HCEC 1CT (cell line): ENCODE measurements at regions not wholly inside any gene's neighbourhood (a gene's known extent, or its start where the extent isn't known, plus 50 kb on each side); places are given as distances from the start of the nearest gene placed in this dataset.
"Not testable (repeated sequence)": the region's sequence is repeated elsewhere in the genome, so short reads cannot be mapped to it uniquely, and the experiment has no call there.

ENCODE experiments used
- DNase-seq: peaks from one replicate; pipeline ENCODE4 v3.0.0-alpha.2; 2017

DNA sequence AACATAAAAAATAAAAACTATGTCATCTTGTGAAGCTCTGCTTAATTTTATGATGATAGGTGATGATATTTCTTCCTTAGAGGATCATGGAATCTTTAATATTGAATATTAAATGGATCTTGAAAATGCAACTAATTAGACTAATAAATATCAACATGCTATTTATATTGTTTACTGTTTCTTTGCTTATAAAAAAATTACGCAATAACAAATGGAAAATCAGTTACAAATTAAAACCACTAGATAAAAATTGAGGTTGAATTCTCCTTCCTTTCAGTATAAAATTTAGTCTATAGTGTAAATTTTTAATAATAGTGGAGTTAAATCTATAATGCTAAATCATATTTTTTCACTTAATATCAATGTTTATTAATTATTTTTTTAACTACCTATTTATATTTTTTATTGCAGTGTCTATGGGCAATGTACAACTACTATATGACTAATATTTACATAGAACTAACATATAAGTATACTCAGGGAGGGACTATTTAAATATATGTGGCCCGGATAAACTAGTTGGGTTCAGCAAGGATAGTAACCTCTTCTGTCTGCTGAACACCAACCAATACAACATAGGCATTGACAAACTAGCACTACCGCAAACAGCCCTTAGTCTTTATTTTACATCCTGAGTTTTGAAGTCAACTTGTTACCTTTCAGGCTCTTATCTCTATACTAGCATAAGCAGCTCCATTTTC lies 628.0 kb downstream of the EFNB2 start:
- DNase-seq: no peak

DNA sequence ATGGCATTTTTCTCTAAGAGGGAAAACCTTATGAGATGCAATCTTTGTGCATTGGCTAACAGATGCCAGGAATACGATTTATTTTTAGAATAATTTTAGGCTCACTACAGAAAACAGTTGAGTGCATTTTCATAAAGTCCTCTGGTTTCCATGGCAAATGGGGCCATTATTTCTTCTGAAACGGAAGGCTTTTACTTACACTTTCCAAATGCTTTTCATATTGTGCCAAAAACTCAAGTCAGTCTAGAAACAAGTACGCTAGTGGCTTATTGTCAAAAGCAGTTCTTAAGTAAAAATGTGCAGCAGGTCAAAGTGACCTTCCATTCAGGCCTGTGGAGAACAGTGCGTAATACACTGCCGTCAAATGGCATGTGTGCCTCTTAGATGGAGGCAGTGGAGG lies 628.7 kb downstream of the EFNB2 start:
- DNase-seq: no peak

DNA sequence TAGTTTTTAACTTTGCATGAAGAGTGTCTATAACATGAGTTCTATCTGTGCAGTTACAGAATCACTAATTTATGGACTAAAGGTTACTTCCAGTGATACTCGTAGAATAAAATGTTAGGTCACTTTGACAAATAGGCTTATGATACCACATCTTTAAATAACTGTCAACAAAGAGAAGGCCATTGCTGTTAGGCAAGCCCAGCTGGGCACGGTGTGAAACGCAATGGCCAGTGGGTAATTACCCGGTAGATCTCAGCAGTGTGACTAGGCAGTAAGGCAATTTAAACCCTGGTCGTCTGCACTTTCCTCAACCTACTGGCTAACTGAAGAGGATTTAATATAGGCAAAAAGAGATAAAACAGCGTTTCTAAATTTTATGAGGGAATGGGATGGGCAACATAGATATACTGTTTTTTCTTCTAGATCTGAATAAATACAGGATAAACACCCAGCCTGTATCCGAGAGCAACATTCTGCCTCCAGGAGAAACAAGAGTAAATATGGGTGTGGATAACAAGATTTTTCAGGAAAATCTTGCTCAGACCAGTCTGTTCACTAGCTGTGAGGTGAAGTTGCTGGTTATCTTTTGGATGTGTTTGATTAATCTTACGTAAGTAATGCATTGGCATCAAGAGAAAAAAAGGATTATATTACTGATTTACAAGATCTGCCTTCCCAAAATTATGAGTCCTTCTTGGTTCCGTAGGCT lies 631.3 kb downstream of the EFNB2 start:
- no peak for DNase-seq

DNA sequence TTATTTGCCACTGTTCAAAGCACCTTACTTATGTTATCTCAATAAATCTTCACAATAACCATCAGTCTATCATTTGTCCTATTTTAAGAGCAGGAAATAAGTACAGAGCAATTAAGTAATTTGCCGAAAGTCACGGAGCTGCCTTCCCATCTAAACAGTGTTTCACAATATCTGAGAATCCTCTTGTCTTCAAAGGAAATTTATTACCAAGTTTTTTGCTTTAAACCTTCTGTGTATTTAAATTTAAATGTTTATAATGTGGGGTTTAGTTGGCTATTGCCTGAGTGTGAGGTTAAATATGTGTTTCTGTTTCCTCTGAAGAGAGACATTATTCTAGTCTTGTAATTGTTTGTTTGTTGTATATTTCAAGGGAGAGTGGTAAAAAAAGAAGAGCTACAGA lies 633.1 kb downstream of the EFNB2 start:
- DNase-seq: no peak

DNA sequence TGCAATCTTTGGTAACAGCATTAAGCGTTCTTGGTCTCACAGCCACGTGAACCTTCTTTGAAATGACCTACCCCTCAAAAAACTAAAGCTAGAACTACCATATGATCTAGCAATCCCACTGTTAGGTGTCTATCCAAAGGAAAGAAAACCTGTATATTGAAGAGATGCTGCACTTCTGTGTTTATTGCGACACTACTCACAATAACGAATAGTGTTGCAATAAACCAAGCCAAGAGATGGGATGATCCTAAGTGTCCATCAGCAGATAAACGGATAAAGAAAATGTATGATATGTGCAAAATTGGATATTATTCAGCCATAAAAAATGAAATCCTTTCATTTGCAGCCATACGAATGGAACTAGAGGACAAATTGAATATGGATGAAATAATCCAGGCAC lies 637.9 kb downstream of the EFNB2 start:
- DNase-seq: no peak

DNA sequence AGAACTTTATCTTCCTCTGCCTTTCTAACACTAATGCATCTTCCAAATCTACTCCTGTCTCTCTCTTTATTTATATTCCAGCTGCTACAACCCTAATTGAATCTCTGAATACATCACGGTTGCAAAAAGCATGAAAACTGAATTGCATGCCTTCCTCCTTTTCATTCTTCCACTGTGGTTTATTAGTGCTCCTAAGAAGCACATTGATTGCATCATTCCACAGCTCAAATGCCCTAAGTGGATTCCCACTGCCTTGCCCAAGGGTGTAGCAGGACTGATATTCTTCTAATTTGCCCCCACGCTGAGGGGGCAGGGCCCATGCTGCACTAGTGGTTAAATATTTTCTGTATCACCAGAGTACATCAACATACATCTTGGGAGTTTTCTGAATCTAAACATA lies 640.8 kb downstream of the EFNB2 start:
- no peak for DNase-seq

DNA sequence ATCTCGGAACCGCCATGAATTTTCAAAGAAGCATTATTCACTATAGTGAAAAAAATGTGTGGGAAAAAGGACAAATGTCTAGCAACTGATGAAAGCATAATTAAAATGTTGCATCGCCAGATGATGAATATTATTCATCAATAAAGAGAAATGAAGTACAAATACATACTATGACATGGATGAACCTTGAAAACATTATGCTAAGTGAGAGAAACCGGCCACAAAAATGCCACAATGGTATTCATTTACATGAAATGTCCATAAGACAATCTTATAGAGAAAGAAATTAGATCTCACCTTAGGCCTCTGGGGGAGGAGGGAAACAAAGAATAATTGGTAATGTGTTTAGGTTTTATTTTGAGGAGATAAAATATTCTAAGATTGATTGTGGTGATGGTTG lies 645.0 kb downstream of the EFNB2 start:
- DNase-seq: no peak

DNA sequence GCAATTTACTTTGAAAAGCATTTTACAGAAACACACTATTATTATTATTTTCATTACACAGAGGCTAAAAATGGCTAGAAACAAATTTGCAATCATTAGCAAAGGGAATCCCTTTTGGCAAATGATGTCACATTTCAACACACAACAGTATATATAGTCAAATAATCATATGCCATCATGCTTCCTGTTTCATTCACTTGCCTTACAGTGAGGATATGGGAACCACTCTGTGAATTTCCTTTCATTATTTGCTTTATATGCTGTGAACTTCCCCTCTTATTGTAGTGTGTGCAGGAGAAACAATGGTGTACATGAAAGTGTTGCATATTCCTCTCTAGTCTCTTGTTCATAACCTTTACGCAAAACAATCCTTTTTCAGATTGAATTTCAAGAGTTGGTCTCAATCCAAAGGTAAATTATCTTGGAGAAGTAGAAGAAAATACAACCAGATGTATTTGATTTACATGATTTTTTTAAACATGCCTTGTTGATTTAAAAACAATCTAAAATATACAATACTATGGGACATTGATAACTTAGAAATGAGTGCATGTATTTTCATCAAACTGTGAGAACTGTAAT lies 657.3 kb downstream of the EFNB2 start:
- DNase-seq: no peak

DNA sequence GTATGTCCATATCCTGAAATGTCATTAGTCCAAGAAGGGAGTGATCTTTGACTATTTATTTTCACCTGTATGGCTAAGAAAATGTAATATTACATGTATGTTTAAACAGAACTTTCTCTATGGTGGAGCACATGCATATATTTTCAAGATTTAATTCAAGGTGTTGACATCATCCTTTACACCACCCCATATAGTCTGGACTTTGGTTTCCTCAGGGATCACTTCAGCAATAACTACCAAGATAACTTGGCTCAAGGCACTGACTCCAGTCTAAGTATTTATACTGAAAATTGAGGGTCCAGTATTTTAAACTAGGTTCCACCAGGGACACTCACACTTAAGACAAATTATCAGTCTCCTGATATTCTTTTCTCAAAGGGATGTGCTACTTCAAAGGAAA lies 660.6 kb downstream of the EFNB2 start:
- DNase-seq: no peak

DNA sequence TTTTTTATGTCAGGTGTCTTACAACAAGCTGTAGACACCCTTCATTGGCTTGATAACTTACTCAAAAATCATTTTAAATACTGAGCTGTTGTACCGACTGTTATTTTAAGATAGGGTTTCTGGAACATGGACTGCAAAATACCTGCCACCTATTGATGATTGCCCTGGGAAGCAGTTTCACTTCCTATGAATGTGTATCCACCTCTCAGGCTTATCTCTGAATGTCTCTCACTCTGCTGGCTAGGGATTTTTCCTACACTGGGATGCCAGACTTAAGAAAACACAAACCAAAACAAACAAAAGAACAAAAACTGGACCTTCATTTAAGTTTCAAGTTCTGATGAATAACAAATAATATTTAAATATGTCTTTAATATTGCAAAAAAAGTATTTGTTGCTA lies 663.7 kb downstream of the EFNB2 start:
- DNase-seq: no peak

DNA sequence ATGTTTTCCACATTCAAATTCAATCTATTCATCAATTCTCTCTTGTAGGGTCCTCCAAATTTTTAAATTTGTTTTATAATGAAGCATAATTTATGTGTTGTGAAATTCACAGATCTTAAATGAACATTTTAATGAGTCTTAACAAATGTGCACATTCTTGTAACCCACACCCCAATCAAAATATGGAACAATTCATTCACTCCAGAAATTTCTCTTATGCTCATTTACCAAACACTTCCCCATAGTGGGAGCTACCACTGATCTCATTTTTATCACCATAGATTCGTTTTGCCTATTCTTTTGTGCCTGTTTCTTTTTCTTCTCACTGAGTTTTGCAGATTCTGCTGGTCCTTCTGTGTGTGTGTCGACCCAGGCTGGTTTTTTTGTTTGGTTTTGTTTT lies 664.1 kb downstream of the EFNB2 start:
- no peak for DNase-seq

DNA sequence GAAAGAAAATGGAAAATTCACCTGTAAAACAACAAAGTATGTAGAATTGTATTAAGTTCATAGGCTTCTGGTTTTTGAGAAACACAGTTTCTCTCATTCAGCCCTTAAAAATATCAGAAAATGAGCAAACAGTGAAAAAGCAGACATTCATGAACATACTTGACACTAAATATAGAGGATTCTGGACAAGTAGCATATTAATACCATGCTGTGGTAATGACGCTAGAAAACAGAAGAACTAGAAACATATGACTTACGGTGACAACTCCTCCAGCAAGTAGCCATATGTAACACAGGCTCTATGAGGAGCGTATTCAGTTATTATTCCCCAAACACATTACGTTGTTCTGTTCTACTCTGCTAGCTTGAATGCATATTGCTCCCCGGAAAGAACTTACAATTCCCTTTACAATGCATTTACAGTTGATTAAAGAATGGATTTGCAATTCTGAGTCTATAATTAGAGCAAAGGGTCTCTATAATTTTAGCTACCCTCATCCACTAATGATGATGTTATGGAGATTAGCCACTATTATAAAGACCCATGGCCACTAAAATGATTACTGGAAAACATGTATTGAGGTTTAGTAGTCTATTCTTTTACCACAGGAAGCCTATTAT lies 672.1 kb downstream of the EFNB2 start:
- no peak for DNase-seq

DNA sequence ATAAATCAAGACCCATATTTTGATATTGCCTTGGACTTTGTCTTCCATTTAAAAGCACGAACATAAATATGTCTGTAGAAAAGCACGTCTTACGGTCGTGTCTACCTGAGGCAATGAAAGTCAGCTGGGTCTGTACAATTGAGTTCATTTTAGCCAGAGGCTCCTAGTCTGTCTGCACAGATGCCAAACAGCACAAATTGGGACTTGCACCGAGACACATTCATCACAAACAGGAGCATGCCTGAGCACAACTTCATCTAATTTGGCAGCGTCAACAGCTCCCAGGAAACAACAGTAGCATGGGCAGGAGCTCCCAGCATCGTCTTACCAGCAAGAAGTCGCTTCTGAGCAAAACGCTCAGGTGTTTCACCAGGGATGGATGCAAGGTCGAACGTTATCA lies 687.0 kb downstream of the EFNB2 start:
- no peak for DNase-seq

DNA sequence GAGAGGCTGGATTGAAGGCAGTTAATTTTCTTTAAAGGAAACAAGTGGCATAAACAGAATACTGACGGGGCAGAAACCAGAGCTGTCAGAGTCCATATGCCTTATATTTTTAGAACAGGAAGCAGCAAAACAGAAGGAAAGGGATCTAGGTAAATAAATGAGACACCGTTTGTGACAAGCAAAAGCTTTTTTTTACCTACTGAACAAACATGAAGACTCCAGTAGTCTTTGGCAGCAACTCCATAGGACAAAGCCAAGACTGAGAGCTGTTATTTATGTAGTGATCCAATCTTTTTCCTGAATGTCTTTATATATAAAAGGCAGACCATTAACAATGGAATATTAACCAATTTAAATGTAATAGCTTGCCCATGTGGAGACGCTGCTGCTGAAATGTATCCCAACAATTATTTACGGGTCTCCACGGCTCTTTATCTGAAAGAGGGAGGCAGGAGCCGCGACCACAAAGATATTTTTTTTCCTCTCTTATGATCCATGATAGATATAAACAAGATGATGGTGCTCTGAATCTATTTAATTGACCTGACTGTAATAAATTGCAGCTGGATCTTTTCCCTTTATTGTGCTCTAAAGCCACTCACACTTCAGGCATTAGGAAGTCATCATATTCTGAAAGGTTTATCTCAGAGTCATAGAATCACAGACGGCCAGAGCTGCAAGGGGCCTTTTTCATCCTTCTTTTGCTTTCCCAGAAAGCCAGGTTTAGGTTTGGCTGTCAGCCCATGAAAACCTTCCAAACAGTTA lies 687.8 kb downstream of the EFNB2 start:
- DNase-seq: no peak

DNA sequence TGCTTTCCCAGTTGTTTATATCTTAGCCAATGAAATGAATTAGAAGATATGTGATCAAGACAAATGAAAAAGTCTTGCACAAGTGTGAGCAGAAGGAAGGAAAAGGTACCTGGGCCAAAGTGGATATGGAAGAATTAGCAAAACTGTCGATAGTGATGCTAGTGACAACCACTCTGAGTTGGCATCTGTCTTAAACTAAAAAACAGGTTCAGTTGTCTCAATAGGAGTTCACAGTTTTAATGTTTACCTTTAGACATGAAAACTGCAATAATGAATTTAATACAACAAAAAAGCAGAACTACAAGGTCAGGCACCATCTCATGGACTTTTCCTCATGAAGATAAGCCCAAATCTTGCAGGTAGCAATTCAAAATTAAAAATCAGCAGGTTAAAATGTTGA lies 688.5 kb downstream of the EFNB2 start:
- no peak for DNase-seq

DNA sequence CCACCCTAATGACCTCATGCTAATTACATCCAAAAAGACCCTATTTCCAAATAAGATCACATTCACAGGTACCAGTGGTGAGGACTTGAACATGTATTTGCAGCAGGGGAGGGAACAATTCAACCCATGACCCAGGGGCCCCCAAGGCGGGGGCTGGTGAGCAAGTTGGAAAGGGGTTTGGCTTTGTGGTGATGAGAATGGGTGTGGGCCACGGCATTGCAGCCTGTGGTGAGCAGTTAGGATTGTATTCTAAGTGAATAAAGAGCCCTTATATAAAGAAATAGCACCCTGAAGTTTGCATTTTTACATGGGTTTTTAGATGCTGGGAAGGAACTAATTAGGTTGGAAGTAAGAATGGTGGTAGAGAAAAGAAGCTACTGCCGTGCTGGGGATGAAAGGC lies 694.2 kb downstream of the EFNB2 start:
- no peak for DNase-seq

DNA sequence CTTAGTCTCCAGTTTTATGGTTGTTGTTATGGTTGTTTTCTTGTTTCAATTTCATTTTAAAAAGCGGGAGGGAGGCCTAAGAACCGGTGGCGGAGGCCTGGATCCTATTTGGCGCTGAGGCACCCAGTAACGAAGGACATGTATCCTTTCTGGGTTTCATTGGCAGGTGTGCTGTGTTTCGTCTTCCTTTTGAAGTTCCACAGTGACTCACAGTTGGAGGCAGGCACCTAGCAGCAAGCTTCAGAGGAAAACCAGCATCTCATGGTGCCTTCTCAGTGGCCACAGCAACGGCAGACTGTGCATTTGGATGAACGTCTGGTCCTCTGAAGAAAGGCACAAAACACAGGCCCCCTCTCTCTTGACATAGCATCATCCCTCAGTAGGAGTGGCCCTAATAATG lies 697.2 kb downstream of the EFNB2 start:
- no peak for DNase-seq

DNA sequence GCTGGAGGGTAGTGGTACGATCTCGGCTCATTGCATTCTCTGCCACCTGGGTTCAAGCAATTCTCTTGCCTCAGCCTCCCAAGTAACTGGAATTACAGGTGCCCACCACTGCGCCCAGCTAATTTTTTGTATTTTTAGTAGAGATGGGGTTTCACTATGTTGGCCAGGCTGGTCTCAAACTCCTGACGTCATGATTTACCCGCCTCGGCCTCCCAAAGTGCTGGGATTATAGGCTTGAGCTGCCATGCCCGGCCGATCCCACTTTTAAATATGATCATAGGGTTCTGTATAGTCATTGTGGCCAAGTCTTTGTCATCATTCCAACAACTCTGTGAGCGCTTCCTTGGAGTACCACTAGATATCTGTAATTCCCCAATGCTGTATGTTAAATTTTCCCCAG lies 698.2 kb downstream of the EFNB2 start:
- not testable (repeated sequence) for DNase-seq

DNA sequence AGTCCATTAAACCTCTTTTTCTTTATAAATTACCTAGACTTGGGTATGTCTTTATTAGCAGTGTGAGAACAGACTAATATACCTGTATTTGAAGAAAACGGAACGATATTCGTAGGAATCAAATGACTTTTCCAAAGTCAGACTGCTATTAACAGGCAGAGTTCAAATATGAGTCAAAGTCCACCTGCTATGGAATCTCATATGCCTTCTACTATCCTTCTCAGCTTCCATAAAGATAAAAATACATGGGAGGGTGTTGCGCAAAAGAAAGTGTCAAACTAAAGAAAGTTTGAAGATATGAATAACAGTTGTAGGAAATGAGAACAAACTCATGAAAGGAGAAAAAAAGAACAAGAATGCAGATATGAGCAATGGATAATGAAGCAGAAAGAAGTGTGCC lies 704.6 kb downstream of the EFNB2 start:
- DNase-seq: no peak

DNA sequence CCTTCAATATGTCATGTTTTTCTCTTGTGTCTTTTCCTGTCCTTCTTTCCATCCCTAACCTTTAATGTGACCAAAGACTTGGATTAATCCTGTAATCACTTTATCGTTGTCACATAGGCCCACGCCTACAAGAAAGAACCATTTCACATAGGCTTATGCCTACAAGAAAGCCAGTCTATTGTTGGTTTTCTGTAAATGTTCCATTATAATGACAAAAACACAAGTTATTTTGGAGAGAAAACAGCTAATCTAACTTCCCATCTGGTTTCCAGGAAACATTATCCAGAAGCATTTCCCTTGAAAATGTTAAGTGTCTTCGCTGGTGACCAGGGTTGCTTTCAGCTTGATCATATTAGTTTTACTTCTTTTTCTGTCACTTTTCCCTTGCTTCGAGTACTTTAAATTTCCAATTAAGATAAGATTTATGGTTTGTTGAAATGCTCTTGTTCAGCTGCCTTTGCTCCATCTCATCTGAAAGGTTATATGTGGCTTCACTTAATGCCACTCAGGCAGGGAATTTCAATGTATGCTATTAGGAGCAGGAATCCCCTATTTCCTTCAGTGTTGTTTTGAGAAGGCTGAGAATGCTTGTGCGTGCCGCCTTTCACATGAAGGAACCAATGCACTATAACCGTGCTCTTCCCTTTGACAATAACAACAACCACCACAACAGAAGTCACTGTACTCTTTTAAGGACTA lies 708.2 kb downstream of the EFNB2 start:
- DNase-seq: no peak

DNA sequence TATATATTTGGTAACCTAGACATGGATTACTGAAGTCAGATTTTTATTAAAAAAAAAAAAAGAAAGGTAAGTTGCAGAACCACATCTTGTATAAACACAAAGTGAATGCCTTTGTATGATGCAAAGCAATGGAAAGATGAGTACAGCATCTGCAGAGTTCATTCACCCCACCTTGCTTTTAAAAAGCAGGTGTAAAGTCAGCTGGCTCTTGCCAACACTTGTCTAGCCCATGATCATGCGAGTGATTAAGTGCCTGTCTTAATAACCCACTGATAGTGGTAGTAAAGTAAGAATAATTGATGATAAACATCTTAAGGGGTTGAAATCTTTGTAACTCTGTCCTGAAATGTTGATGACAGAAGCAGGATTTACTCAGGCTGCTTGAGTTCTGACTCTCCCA lies 710.4 kb downstream of the EFNB2 start:
- no peak for DNase-seq

DNA sequence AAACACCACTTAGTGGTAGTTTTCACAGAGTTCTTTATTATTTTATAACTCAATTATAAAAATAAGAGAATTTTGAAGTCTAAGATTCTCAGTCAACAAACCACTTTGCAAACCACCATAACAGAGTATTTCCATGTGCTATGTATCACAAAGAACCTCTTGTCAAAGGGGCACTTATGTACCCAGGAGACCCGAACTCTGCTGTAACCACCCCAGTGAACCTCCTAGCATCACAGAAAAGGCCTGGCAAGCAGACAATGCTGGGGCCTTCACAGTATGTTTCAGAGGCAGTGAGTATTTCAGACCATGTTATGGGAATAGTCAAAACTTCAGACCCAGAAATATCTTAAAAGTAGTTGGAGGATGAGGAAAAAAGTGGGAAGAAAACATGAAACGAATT lies 714.1 kb downstream of the EFNB2 start:
- no peak for DNase-seq

DNA sequence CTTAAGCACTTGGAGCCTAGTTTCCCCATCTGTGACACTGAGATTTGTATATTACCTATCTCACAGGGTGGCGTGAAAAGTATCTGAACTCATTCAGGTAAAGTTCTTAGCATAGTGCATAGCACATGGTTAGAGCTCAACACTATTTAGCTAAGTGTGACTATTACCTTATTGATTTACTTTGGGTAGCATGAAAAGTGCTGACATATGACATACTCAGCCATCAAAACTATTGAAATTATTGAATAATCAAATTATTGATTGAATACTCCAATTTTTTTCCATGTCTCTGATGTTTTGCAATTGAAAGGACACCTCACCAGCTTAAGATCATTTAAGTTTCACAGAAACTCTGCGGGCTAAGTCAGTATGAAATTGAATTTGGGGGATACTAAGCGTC lies 715.0 kb downstream of the EFNB2 start:
- DNase-seq: no peak
